ENCODE measurements at regions not wholly inside any gene's neighbourhood (a gene's known extent, or its start where the extent isn't known, plus 50 kb on each side); places are given as distances from the start of the nearest gene placed in this dataset.

DNA sequence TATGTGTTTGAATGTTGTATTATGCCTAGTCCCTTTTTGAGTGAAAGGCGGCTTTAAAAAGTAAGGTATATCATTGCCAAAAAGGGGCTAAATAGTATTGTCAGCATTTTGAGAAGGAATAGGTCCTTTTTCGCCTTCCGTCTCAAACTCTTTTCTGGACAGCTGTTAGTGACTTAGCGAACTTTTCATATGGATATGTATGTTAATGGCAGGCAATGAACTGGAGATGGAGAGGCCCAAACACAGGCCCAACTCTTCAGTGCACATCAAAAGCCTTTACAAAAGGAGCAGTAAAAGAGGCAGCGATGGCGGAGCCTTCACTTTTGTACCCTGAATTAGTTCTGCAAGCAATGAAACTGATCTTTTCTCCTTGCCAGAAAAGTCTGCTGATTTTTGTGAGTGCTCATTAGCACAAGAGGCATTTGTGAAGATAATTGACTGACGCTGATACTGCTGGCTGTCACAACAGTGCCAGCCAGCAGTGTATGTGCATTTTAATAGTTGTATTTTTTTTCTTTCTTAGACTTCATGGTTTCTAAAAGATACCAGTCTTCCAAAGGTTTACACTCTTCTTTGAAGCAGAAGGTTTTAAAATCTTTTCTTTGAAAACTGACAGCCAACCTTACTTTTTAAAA lies 243.7 kb upstream of the SP8 start:
- no peak for TF ChIP-seq POLR2AphosphoS5 (IDR thresholded peaks at IDR 0.05)
- TF ChIP-seq, protein P1, sequence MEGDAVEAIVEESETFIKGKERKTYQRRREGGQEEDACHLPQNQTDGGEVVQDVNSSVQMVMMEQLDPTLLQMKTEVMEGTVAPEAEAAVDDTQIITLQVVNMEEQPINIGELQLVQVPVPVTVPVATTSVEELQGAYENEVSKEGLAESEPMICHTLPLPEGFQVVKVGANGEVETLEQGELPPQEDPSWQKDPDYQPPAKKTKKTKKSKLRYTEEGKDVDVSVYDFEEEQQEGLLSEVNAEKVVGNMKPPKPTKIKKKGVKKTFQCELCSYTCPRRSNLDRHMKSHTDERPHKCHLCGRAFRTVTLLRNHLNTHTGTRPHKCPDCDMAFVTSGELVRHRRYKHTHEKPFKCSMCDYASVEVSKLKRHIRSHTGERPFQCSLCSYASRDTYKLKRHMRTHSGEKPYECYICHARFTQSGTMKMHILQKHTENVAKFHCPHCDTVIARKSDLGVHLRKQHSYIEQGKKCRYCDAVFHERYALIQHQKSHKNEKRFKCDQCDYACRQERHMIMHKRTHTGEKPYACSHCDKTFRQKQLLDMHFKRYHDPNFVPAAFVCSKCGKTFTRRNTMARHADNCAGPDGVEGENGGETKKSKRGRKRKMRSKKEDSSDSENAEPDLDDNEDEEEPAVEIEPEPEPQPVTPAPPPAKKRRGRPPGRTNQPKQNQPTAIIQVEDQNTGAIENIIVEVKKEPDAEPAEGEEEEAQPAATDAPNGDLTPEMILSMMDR (IDR thresholded peaks at IDR 0.05): no peak

Data from suprapubic skin (tissue), 3 donors.